Right atrium auricular region (tissue), 2 donors: ENCODE measurements at regions not wholly inside any gene's neighbourhood (a gene's known extent, or its start where the extent isn't known, plus 50 kb on each side); places are given as distances from the start of the nearest gene placed in this dataset.
"Not testable (repeated sequence)": the region's sequence is repeated elsewhere in the genome, so short reads cannot be mapped to it uniquely, and the experiment has no call there.

Experiments
- DNase-seq: peaks from one replicate; pipeline ENCODE4 v3.0.0-alpha.2; 2019; ENCODE audit warnings: low spot score
- H3K27ac ChIP-seq, 2 donors: fragments of 200-600 bp; sonication (generic); 1 replicate in 1 of 2; 2 replicates in 1 of 2; pipeline ENCODE4 v1.5.1; 2016 to 2019
- H3K27me3 ChIP-seq, 2 donors: fragments of 200-600 bp; sonication (generic); one replicate each; pipeline versions ENCODE4 v1.5.1 to v1.6.0; 2017 to 2019
- H3K36me3 ChIP-seq: fragments of 200-600 bp; sonication (generic); one replicate; pipeline ENCODE4 v1.5.1; 2016
- H3K4me1 ChIP-seq, 2 donors: fragments of 200-600 bp; sonication (generic); one replicate each; pipeline versions ENCODE4 v1.5.1 to v1.6.0; 2017 to 2019
- H3K4me3 ChIP-seq, 2 donors: fragments of 200-600 bp; sonication (generic); 1 replicate in 1 of 2; 2 replicates in 1 of 2; pipeline ENCODE4 v1.5.1; 2017 to 2019; ENCODE audit warnings: mild to moderate bottlenecking in 1 of 2, moderate library complexity in 1 of 2
- H3K9me3 ChIP-seq, 2 donors: fragments of 200-600 bp; sonication (generic); one replicate each; pipeline ENCODE4 v1.5.1; 2019
- CTCF ChIP-seq, 2 donors: fragments of 200-600 bp; sonication (generic); IDR thresholded peaks; one replicate each; pipeline ENCODE4 v1.5.1; 2019; ENCODE audit warnings: antibody characterized with exemption in 2 of 2

GRCh38 chr5:109997161-109997560 is 307.4 kb downstream of the MAN2A1 start:
- no peak for DNase-seq
- no peaks in the 10 kb centered on the region for H3K36me3 ChIP-seq
- no peak overlapping the region for H3K4me3 ChIP-seq
- H3K4me1 ChIP-seq, result no peaks in the 10 kb centered on the region
- H3K9me3 ChIP-seq, result no peaks in the 10 kb centered on the region
- no peak for TF ChIP-seq CTCF (IDR thresholded peaks at IDR 0.05)
- H3K27ac ChIP-seq, result no peak overlapping the region
- no peaks in the 10 kb centered on the region for H3K27me3 ChIP-seq

DNA sequence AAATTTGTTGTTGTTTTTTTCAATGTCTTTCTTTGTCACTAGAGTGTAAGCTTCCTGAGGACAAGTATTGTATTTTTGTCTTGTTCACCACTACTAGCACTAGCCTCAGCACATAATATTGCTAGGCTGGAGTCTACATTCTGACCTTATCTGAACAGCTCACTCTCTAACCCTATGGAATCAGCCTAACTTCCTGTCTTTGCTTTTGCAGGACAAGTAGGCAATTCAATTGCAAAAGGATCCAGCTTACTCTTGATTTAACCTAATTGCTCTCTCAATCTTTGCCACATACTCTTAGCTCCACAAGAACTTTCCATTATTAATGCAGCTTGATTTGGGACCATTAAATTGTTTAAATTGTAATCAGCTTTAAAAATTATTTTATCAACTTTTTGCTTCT is 308.5 kb downstream of the MAN2A1 start:
- no peak for DNase-seq
- TF ChIP-seq CTCF (IDR thresholded peaks at IDR 0.05), result no peak

GRCh38 chr5:109998726-109999125 is 309.0 kb downstream of the MAN2A1 start:
- TF ChIP-seq CTCF (IDR thresholded peaks at IDR 0.05), result no peak
- Histone ChIP-seq H3K4me3 (no peak overlapping the region), H3K27me3 (no peaks in the 10 kb centered on the region), H3K9me3 (no peaks in the 10 kb centered on the region), H3K4me1 (no peaks in the 10 kb centered on the region), H3K36me3 (no peaks in the 10 kb centered on the region), H3K27ac (no peak overlapping the region)
- no peak for DNase-seq

More for the DNA sequence above, 308.5 kb downstream of the MAN2A1 start:
- Histone ChIP-seq H3K27me3 (no peaks in the 10 kb centered on the region), H3K4me3 (no peak overlapping the region), H3K9me3 (no peaks in the 10 kb centered on the region), H3K36me3 (no peaks in the 10 kb centered on the region), H3K27ac (no peak overlapping the region), H3K4me1 (no peaks in the 10 kb centered on the region)

DNA sequence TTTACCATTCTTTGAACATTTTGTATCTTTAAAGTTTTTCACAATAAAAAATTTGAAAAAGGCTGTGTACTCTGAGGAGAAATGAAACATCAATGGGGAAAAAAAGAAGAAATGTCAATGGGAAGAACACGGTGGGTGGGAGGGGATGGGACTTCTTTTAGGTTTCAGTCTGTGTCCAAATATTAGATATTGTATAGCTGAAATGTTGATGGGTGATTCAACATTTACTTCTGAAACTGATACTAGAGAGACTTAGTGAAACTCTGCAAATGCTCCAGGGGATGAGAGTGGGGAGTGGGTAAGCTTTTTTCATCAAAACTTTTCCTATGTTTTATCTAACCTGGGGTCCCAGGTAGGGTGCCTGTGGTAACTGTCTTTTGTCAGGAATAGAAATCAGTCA is 311.9 kb downstream of the MAN2A1 start:
- Histone ChIP-seq H3K27ac (no peak overlapping the region), H3K4me1 (no peaks in the 10 kb centered on the region), H3K4me3 (no peak overlapping the region), H3K9me3 (no peaks in the 10 kb centered on the region), H3K27me3 (no peaks in the 10 kb centered on the region), H3K36me3 (no peaks in the 10 kb centered on the region)
- DNase-seq, result no peak
- no peak for TF ChIP-seq CTCF (IDR thresholded peaks at IDR 0.05)

DNA sequence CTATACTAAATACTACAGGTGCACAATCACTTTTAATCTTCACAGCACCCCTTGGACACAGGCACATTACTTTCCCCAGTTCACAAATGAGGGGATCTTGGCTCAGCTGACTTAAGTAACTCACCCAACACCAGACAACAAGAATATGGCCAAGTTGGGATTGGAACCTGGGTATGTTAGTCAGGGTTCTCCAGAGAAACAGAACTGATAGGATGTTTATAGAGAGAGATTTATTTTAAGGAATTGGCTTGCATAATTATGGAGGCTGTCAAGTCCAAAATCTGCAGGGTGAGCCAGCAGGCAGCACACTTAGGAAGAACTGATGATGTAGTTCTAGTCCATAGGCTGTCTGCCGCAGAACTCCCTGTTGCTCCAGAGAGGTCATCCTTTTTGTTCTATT is 312.9 kb downstream of the MAN2A1 start:
- no peak for DNase-seq
- no peaks in the 10 kb centered on the region for H3K27me3 ChIP-seq
- no peaks in the 10 kb centered on the region for H3K4me1 ChIP-seq
- TF ChIP-seq CTCF (IDR thresholded peaks at IDR 0.05), result no peak
- no peak overlapping the region for H3K4me3 ChIP-seq
- H3K27ac ChIP-seq, result no peak overlapping the region
- no peaks in the 10 kb centered on the region for H3K36me3 ChIP-seq
- H3K9me3 ChIP-seq, result no peaks in the 10 kb centered on the region

- not testable (repeated sequence) for H3K27ac ChIP-seq, H3K4me1 ChIP-seq, H3K4me3 ChIP-seq
Measured at GRCh38 chr5:110005907-110006562, 316.3 kb downstream of the MAN2A1 start.

More at GRCh38 chr5:110005907-110006562, 316.3 kb downstream of the MAN2A1 start:
- not testable (repeated sequence) for H3K36me3 ChIP-seq, H3K27me3 ChIP-seq, H3K9me3 ChIP-seq, DNase-seq
